ENCODE measurements at regions not wholly inside any gene's neighbourhood (a gene's known extent, or its start where the extent isn't known, plus 50 kb on each side); places are given as distances from the start of the nearest gene placed in this dataset.

DNA sequence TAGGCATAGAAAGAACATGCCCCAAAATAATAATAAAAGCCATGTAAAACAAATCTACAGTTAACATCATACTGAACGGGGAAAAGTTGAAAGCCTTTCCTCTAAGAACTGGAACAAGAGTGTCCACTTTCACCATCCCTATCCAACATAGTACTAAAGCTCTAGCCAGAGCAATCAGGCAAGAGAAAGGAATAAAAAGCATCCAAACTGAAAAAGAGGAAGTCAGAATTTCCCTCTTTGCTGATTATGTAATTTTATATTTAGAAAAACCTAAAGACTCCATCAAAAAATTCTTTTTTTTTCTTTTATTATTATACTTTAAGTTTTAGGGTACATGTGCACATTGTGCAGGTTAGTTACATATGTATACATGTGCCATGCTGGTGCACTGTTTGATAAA lies 661.6 kb upstream of the CBLB start:
- TF ChIP-seq, protein P1, sequence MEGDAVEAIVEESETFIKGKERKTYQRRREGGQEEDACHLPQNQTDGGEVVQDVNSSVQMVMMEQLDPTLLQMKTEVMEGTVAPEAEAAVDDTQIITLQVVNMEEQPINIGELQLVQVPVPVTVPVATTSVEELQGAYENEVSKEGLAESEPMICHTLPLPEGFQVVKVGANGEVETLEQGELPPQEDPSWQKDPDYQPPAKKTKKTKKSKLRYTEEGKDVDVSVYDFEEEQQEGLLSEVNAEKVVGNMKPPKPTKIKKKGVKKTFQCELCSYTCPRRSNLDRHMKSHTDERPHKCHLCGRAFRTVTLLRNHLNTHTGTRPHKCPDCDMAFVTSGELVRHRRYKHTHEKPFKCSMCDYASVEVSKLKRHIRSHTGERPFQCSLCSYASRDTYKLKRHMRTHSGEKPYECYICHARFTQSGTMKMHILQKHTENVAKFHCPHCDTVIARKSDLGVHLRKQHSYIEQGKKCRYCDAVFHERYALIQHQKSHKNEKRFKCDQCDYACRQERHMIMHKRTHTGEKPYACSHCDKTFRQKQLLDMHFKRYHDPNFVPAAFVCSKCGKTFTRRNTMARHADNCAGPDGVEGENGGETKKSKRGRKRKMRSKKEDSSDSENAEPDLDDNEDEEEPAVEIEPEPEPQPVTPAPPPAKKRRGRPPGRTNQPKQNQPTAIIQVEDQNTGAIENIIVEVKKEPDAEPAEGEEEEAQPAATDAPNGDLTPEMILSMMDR (conservative IDR thresholded peaks at IDR 0.05 in 1 of 2, IDR thresholded peaks at IDR 0.05 in 1 of 2; ENCODE audit: extremely low read depth in 1 of 2, insufficient read depth in 1 of 2, low read depth in 1 of 2, low read length in 2 of 2) = no peak
- no peak for TF ChIP-seq EZH2 (IDR thresholded peaks at IDR 0.05; ENCODE audit: borderline replicate concordance, low read length)

Data from mammary epithelial cell (primary cell).